ENCODE measurements at regions not wholly inside any gene's neighbourhood (a gene's known extent, or its start where the extent isn't known, plus 50 kb on each side); places are given as distances from the start of the nearest gene placed in this dataset.
A peak's percentile ranks its signal among the peaks of the same experiment; 100 is the strongest.
"Not testable (repeated sequence)": the region's sequence is repeated elsewhere in the genome, so short reads cannot be mapped to it uniquely, and the experiment has no call there.

DNA sequence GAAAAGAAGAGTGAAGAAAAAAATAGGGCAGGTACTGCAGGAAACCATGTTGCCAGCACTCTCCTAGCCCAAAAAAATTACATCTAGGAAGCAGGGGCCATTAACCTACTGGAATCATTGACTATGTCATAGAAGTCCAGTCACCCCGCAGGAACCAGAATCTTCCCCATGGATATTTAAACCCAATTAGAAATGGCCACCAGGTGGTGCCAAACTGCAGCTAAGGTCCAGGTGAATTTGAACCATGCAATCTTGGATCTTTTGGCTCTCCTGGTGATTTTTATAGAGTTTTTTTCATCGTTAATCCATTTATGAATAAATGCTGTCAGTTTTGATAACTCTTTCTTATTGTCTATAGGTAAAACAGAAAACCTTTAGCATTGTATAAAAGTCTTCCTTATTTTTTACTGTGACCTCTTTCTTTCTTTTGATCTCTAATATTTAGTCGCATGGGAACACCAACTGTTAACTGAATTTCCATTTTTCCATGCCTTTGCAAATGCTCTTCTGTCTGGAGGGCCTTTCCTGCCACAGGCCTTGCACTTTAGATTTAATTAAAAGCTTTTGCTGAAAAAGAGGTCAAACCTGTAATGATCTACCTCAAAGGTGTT, 147.5 kb upstream of the FGF10 start:
- no peak overlapping the region for H3K9ac ChIP-seq
- H3K9me3 ChIP-seq (ENCODE audit: low read depth), result no peaks in the 10 kb centered on the region
- no peak overlapping the region for H3K27ac ChIP-seq
- H3K36me3 Mint-ChIP-seq, result no peaks in the 10 kb centered on the region
- H3K4me1 Mint-ChIP-seq, result peaks cover 17% of the 10 kb centered on the region
- H3K36me3 ChIP-seq, result no peaks in the 10 kb centered on the region
- H3K4me3 ChIP-seq, result no peak overlapping the region
- H3F3A ChIP-seq (ENCODE audit: low read depth), result no peaks in the 10 kb centered on the region
- TF ChIP-seq EZH2 (IDR thresholded peaks at IDR 0.05) (no peak), CTCF (IDR thresholded peaks at IDR 0.05) (peak; percentile 80), EZH2phosphoT487 (IDR thresholded peaks at IDR 0.05) (no peak)
- H3K27me3 ChIP-seq, result no peaks in the 10 kb centered on the region
- peak; percentile 51 for DNase-seq (ENCODE audit: low spot score)
- no peak overlapping the region for H3K4me2 ChIP-seq
- H3K9me3 Mint-ChIP-seq, result no peaks in the 10 kb centered on the region
- H3K79me2 ChIP-seq (ENCODE audit: low read depth), result no peaks in the 10 kb centered on the region
- no peak overlapping the region for H3K4me3 Mint-ChIP-seq
- no peaks in the 10 kb centered on the region for H3K4me1 ChIP-seq
- no peaks in the 10 kb centered on the region for H4K20me1 ChIP-seq (ENCODE audit: low read depth)
- H3K27ac Mint-ChIP-seq, result no peak overlapping the region
- H2AFZ ChIP-seq (replicated peaks), result no peak overlapping the region
- no peaks in the 10 kb centered on the region for H3K27me3 Mint-ChIP-seq (ENCODE audit: insufficient read depth, low read depth)

DNA sequence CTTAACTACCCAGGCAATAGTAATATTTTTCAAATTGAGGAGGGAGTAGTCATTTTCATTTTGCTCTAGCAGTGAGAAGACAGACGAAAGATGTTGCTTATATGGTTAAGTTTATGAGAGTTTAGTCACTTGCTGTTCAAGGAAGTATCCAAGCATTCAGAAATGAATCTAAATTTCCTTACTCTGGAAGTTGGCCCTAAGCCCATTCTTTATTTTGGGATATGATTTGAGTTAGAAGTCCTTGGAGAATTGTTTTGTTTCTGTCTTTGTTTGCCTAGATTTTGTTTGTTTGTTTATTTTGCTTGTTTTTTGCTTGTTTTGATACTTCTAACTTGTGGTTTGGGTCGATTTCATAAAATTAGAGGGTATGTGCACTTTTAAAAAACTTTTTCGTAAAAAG, 146.4 kb upstream of the FGF10 start:
- no peaks in the 10 kb centered on the region for H3K36me3 Mint-ChIP-seq
- DNase-seq (ENCODE audit: low spot score), result no peak
- Histone ChIP-seq H3F3A (ENCODE audit: low read depth) (no peaks in the 10 kb centered on the region), H4K20me1 (ENCODE audit: low read depth) (no peaks in the 10 kb centered on the region), H3K27ac (no peak overlapping the region), H3K4me3 (no peak overlapping the region), H3K4me2 (no peak overlapping the region), H3K36me3 (no peaks in the 10 kb centered on the region), H3K9ac (no peak overlapping the region), H3K79me2 (ENCODE audit: low read depth) (no peaks in the 10 kb centered on the region), H3K9me3 (ENCODE audit: low read depth) (no peaks in the 10 kb centered on the region), H2AFZ (replicated peaks) (no peak overlapping the region), H3K4me1 (no peaks in the 10 kb centered on the region), H3K27me3 (no peaks in the 10 kb centered on the region)
- no peaks in the 10 kb centered on the region for H3K27me3 Mint-ChIP-seq (ENCODE audit: insufficient read depth, low read depth)
- H3K27ac Mint-ChIP-seq, result no peak overlapping the region
- H3K9me3 Mint-ChIP-seq, result no peaks in the 10 kb centered on the region
- no peak overlapping the region for H3K4me3 Mint-ChIP-seq
- TF ChIP-seq EZH2 (IDR thresholded peaks at IDR 0.05) (no peak), EZH2phosphoT487 (IDR thresholded peaks at IDR 0.05) (no peak), CTCF (IDR thresholded peaks at IDR 0.05) (no peak)
- H3K4me1 Mint-ChIP-seq, result peaks cover 17% of the 10 kb centered on the region

- H3K4me1 Mint-ChIP-seq, result no peaks in the 10 kb centered on the region
Measured at GRCh38 chr5:44532981-44533380, 143.8 kb upstream of the FGF10 start.

DNA sequence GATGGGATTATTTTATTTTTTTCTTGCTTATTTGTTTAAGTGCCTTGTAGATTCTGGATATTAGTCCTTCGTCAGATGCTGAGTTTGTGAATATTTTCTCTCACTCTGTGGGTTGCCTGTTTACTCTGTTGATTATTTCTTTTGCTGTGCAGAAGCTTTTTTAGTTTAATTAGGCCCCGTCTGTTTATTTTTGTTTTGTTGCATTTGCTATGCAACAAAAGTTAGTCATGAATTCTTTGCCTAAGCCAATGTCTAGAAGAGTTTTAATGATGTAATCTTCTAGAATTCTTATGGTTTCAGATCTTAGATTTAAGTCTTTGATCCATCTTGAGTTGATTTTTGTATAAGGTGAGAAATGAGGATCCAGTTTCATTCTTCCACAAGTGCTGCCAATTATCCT, 142.5 kb upstream of the FGF10 start:
- H3K27ac ChIP-seq; H3K36me3 ChIP-seq; H3K9me3 ChIP-seq (ENCODE audit: low read depth); H3K4me3 Mint-ChIP-seq; H3K27me3 ChIP-seq; H3K9ac ChIP-seq; H3K27me3 Mint-ChIP-seq (ENCODE audit: insufficient read depth, low read depth); H3F3A ChIP-seq (ENCODE audit: low read depth); H3K79me2 ChIP-seq (ENCODE audit: low read depth); H4K20me1 ChIP-seq (ENCODE audit: low read depth); DNase-seq (ENCODE audit: low spot score); H3K9me3 Mint-ChIP-seq; H3K4me1 Mint-ChIP-seq; H3K4me2 ChIP-seq; H3K27ac Mint-ChIP-seq; H3K4me3 ChIP-seq; H3K4me1 ChIP-seq; H3K36me3 Mint-ChIP-seq; H2AFZ ChIP-seq (replicated peaks): not testable (repeated sequence)

More at GRCh38 chr5:44532981-44533380, 143.8 kb upstream of the FGF10 start:
- Histone ChIP-seq H4K20me1 (ENCODE audit: low read depth) (no peaks in the 10 kb centered on the region), H3K4me2 (no peak overlapping the region), H3K27ac (no peak overlapping the region), H3K4me3 (no peak overlapping the region), H3K9ac (no peak overlapping the region), H3F3A (ENCODE audit: low read depth) (no peaks in the 10 kb centered on the region), H3K9me3 (ENCODE audit: low read depth) (no peaks in the 10 kb centered on the region), H3K4me1 (no peaks in the 10 kb centered on the region), H2AFZ (replicated peaks) (no peak overlapping the region), H3K36me3 (no peaks in the 10 kb centered on the region), H3K27me3 (no peaks in the 10 kb centered on the region), H3K79me2 (ENCODE audit: low read depth) (no peaks in the 10 kb centered on the region)
- H3K4me3 Mint-ChIP-seq, result no peak overlapping the region
- no peak overlapping the region for H3K27ac Mint-ChIP-seq
- no peaks in the 10 kb centered on the region for H3K9me3 Mint-ChIP-seq
- DNase-seq (ENCODE audit: low spot score), result no peak
- no peaks in the 10 kb centered on the region for H3K27me3 Mint-ChIP-seq (ENCODE audit: insufficient read depth, low read depth)
- TF ChIP-seq EZH2phosphoT487 (IDR thresholded peaks at IDR 0.05) (no peak), EZH2 (IDR thresholded peaks at IDR 0.05) (no peak), CTCF (IDR thresholded peaks at IDR 0.05) (no peak)
- no peaks in the 10 kb centered on the region for H3K36me3 Mint-ChIP-seq

- H3K27ac Mint-ChIP-seq; H3K27me3 Mint-ChIP-seq (ENCODE audit: insufficient read depth, low read depth); H3K27me3 ChIP-seq; H3K4me1 Mint-ChIP-seq; H4K20me1 ChIP-seq (ENCODE audit: low read depth); H3K4me3 ChIP-seq; H3K36me3 Mint-ChIP-seq; H3K4me2 ChIP-seq; H3F3A ChIP-seq (ENCODE audit: low read depth); H3K79me2 ChIP-seq (ENCODE audit: low read depth); DNase-seq (ENCODE audit: low spot score); H3K4me1 ChIP-seq; H3K9me3 ChIP-seq (ENCODE audit: low read depth); H3K27ac ChIP-seq; H3K9me3 Mint-ChIP-seq; H3K9ac ChIP-seq; H3K36me3 ChIP-seq; H3K4me3 Mint-ChIP-seq: not testable (repeated sequence)
- peak overlapping the region; percentile 27 for H2AFZ ChIP-seq (replicated peaks)
Measured at GRCh38 chr5:44530783-44531182, 141.6 kb upstream of the FGF10 start.
